Trophoblast cell (in vitro differentiated cells and primary cell): ENCODE measurements at regions not wholly inside any gene's neighbourhood (a gene's known extent, or its start where the extent isn't known, plus 50 kb on each side); places are given as distances from the start of the nearest gene placed in this dataset.

Experiments used
- DNase-seq, 2 donors: peaks; one replicate each; pipeline ENCODE4 v3.0.0-alpha.2; 2016
- H2AFZ ChIP-seq: 2 replicates; pipeline ENCODE4 v1.6.1; 2013; ENCODE audit warnings: low read length, moderate library complexity, mild to moderate bottlenecking; ENCODE audit not compliant: insufficient read depth, poor library complexity
- H2AK5ac ChIP-seq: 2 replicates; pipeline ENCODE4 v1.6.1; 2013; ENCODE audit warnings: mild to moderate bottlenecking, low read length
- H2BK120ac ChIP-seq: 2 replicates; pipeline ENCODE4 v1.6.1; 2013; ENCODE audit warnings: low read length, mild to moderate bottlenecking, moderate library complexity; ENCODE audit not compliant: insufficient read depth, poor library complexity
- H2BK12ac ChIP-seq: 2 replicates; pipeline ENCODE4 v1.6.1; 2013; ENCODE audit warnings: mild to moderate bottlenecking, low read length, moderate library complexity
- H2BK5ac ChIP-seq: 2 replicates; pipeline ENCODE4 v1.6.1; 2013; ENCODE audit warnings: low read length, low read depth, moderate library complexity, mild to moderate bottlenecking; ENCODE audit not compliant: poor library complexity
- H3K14ac ChIP-seq: 2 replicates; pipeline ENCODE4 v1.6.1; 2013; ENCODE audit warnings: mild to moderate bottlenecking, low read length
- H3K18ac ChIP-seq: 2 replicates; pipeline ENCODE4 v1.6.1; 2013; ENCODE audit warnings: mild to moderate bottlenecking, low read length
- H3K23ac ChIP-seq: 2 replicates; pipeline ENCODE4 v1.6.1; 2013; ENCODE audit warnings: low read length
- H3K27ac ChIP-seq: 2 replicates; pipeline ENCODE4 v1.5.1; 2013; ENCODE audit warnings: low read depth, mild to moderate bottlenecking, inconsistent platforms, low read length, moderate library complexity
- H3K27me3 ChIP-seq: 2 replicates; pipeline ENCODE4 v1.6.1; 2013; ENCODE audit warnings: inconsistent platforms, mild to moderate bottlenecking, low read length, moderate library complexity; ENCODE audit not compliant: insufficient read depth
- H3K36me3 ChIP-seq, 2 experiments: 1 replicate in 1 of 2; 2 replicates in 1 of 2; pipeline ENCODE4 v1.6.1; 2013; ENCODE audit warnings: low read length in 2 of 2, mild to moderate bottlenecking in 2 of 2, moderate library complexity in 1 of 2; ENCODE audit not compliant: insufficient read depth in 2 of 2, control insufficient read depth in 1 of 2
- H3K4ac ChIP-seq: 2 replicates; pipeline ENCODE4 v1.6.1; 2013; ENCODE audit warnings: low read depth, mild to moderate bottlenecking, low read length, moderate library complexity
- H3K4me1 ChIP-seq, 2 experiments: 1 replicate in 1 of 2; 2 replicates in 1 of 2; pipeline ENCODE4 v1.6.1; 2013; ENCODE audit warnings: low read length in 2 of 2, mild to moderate bottlenecking in 2 of 2, moderate library complexity in 1 of 2; ENCODE audit not compliant: insufficient read depth in 2 of 2, control insufficient read depth in 1 of 2
- H3K4me2 ChIP-seq: 2 replicates; pipeline ENCODE4 v1.6.1; 2013; ENCODE audit warnings: inconsistent platforms, mild to moderate bottlenecking, low read length, moderate library complexity
- H3K4me3 ChIP-seq: 2 replicates; pipeline ENCODE4 v1.5.1; 2013; ENCODE audit warnings: mild to moderate bottlenecking, low read depth, low read length, inconsistent platforms
- H3K79me1 ChIP-seq: one replicate; pipeline ENCODE4 v1.6.1; 2013; ENCODE audit warnings: low read length
- H3K79me2 ChIP-seq: 2 replicates; pipeline ENCODE4 v1.6.1; 2013; ENCODE audit warnings: low read length, mild to moderate bottlenecking; ENCODE audit not compliant: control insufficient read depth, insufficient read depth, poor library complexity
- H3K9ac ChIP-seq: 2 replicates; pipeline ENCODE4 v1.6.1; 2013; ENCODE audit warnings: mild to moderate bottlenecking, low read length
- H3K9me3 ChIP-seq: 2 replicates; pipeline ENCODE4 v1.6.1; 2013; ENCODE audit warnings: low read depth, mild to moderate bottlenecking, control low read depth, inconsistent platforms, low read length; ENCODE audit not compliant: insufficient read depth
- H4K12ac ChIP-seq: 2 replicates; pipeline ENCODE4 v1.6.1; 2013; ENCODE audit warnings: low read depth, mild to moderate bottlenecking, low read length, moderate library complexity
- H4K8ac ChIP-seq: 2 replicates; pipeline ENCODE4 v1.6.1; 2013; ENCODE audit warnings: low read depth, mild to moderate bottlenecking, low read length, moderate library complexity
- H4K91ac ChIP-seq: one replicate; pipeline ENCODE4 v1.6.1; 2013; ENCODE audit warnings: low read depth, mild to moderate bottlenecking, low read length, moderate library complexity
- WGBS: extraction: QIAGEN DNeasy Blood & Tissue Kit; methylation state at CpG from one replicate; pipeline ENCODE4 v1.1.7; 2013; ENCODE audit warnings: missing lambda C conversion rate; ENCODE audit not compliant: insufficient read length, insufficient coverage; ENCODE audit errors: extremely low coverage; 5-methylcytosine and 5-hydroxymethylcytosine counted together

GRCh38 chr2:2399396-2399795 lies 68.3 kb upstream of the MYT1L start:
- Histone ChIP-seq H3K4me1 (no peaks in the 10 kb centered on the region), H3K27me3 (no peaks in the 10 kb centered on the region), H3K4me2 (no peak overlapping the region), H3K18ac (no peak overlapping the region), H3K27ac (no peak overlapping the region), H2AFZ (no peak overlapping the region), H2BK12ac (no peak overlapping the region), H2BK5ac (no peak overlapping the region), H3K4ac (no peak overlapping the region), H3K36me3 (no peaks in the 10 kb centered on the region), H2AK5ac (no peak overlapping the region), H3K79me2 (no peaks in the 10 kb centered on the region), H2BK120ac (no peak overlapping the region), H3K4me3 (no peak overlapping the region), H3K14ac (no peak overlapping the region), H3K9me3 (peaks cover 5% of the 10 kb centered on the region), H3K9ac (no peak overlapping the region), H3K79me1 (no peaks in the 10 kb centered on the region), H4K8ac (no peak overlapping the region), H4K12ac (no peak overlapping the region), H4K91ac (no peak overlapping the region), H3K23ac (no peak overlapping the region)
- WGBS, result no CpG with 5 or more reads among the region's 8 CpGs
- no peak for DNase-seq

GRCh38 chr2:2392332-2392731 lies 61.3 kb upstream of the MYT1L start:
- WGBS, result no CpG with 5 or more reads among the region's 2 CpGs
- no peak overlapping the region for H3K23ac ChIP-seq
- no peak overlapping the region for H4K91ac ChIP-seq
- no peak overlapping the region for H2BK120ac ChIP-seq
- no peak overlapping the region for H2BK12ac ChIP-seq
- no peak overlapping the region for H2BK5ac ChIP-seq
- H3K79me1 ChIP-seq, result no peaks in the 10 kb centered on the region
- H3K9me3 ChIP-seq, result no peaks in the 10 kb centered on the region
- H3K4me2 ChIP-seq, result no peak overlapping the region
- no peaks in the 10 kb centered on the region for H3K36me3 ChIP-seq
- H3K4ac ChIP-seq, result no peak overlapping the region
- no peak for DNase-seq
- no peak overlapping the region for H3K27ac ChIP-seq
- no peak overlapping the region for H4K8ac ChIP-seq
- no peak overlapping the region for H2AFZ ChIP-seq
- H2AK5ac ChIP-seq, result no peak overlapping the region
- no peaks in the 10 kb centered on the region for H3K79me2 ChIP-seq
- no peak overlapping the region for H3K18ac ChIP-seq
- no peaks in the 10 kb centered on the region for H3K4me1 ChIP-seq
- no peaks in the 10 kb centered on the region for H3K27me3 ChIP-seq
- no peak overlapping the region for H4K12ac ChIP-seq
- no peak overlapping the region for H3K9ac ChIP-seq
- no peak overlapping the region for H3K4me3 ChIP-seq
- no peak overlapping the region for H3K14ac ChIP-seq

GRCh38 chr2:2389215-2389614 lies 58.1 kb upstream of the MYT1L start:
- no peak overlapping the region for H3K4me3 ChIP-seq
- no peak overlapping the region for H3K4ac ChIP-seq

More at GRCh38 chr2:2389215-2389614, 58.1 kb upstream of the MYT1L start:
- Histone ChIP-seq H2AK5ac (no peak overlapping the region), H4K12ac (no peak overlapping the region), H2AFZ (no peak overlapping the region), H3K9me3 (no peaks in the 10 kb centered on the region), H3K27ac (no peak overlapping the region), H3K79me2 (no peaks in the 10 kb centered on the region), H3K9ac (no peak overlapping the region), H2BK120ac (no peak overlapping the region), H3K79me1 (no peaks in the 10 kb centered on the region), H3K14ac (no peak overlapping the region), H4K91ac (no peak overlapping the region), H4K8ac (no peak overlapping the region), H3K18ac (no peak overlapping the region), H2BK12ac (no peak overlapping the region), H3K27me3 (no peaks in the 10 kb centered on the region), H3K23ac (no peak overlapping the region), H3K4me2 (no peak overlapping the region), H3K4me1 (no peaks in the 10 kb centered on the region), H3K36me3 (no peaks in the 10 kb centered on the region), H2BK5ac (no peak overlapping the region)
- DNase-seq, result no peak
